Stromal cell of bone marrow (primary cell): ENCODE measurements at regions not wholly inside any gene's neighbourhood (a gene's known extent, or its start where the extent isn't known, plus 50 kb on each side); places are given as distances from the start of the nearest gene placed in this dataset.
"Not testable (repeated sequence)": the region's sequence is repeated elsewhere in the genome, so short reads cannot be mapped to it uniquely, and the experiment has no call there.

Source experiments
- DNase-seq: peaks from one replicate; pipeline ENCODE4 v3.0.0-alpha.2; 2012; ENCODE audit warnings: low read depth

GRCh38 chr20:51125780-51126179 lies 102.9 kb upstream of the KCNG1 start:
- DNase-seq = no peak

GRCh38 chr20:51125105-51125504 lies 102.2 kb upstream of the KCNG1 start:
- no peak for DNase-seq

- not testable (repeated sequence) for DNase-seq
Measured at GRCh38 chr20:51123887-51124286, 101.0 kb upstream of the KCNG1 start.

- DNase-seq = no peak
Measured at GRCh38 chr20:51122931-51123658, 100.2 kb upstream of the KCNG1 start.

GRCh38 chr20:51121901-51122412 lies 99.0 kb upstream of the KCNG1 start:
- DNase-seq = peak; percentile 10

GRCh38 chr20:51121272-51121671 lies 98.4 kb upstream of the KCNG1 start:
- DNase-seq = no peak

GRCh38 chr20:51120868-51121267 lies 98.0 kb upstream of the KCNG1 start:
- no peak for DNase-seq

- no peak for DNase-seq
Measured at GRCh38 chr20:51120438-51120837, 97.5 kb upstream of the KCNG1 start.

- DNase-seq = no peak
Measured at GRCh38 chr20:51119914-51120313, 97.0 kb upstream of the KCNG1 start.

GRCh38 chr20:51118985-51119527 lies 96.1 kb upstream of the KCNG1 start:
- no peak for DNase-seq

GRCh38 chr20:51118216-51118615 lies 95.3 kb upstream of the KCNG1 start:
- DNase-seq = no peak

GRCh38 chr20:51116765-51117686 lies 94.1 kb upstream of the KCNG1 start:
- DNase-seq = no peak

GRCh38 chr20:51111290-51111689 lies 88.4 kb upstream of the KCNG1 start:
- DNase-seq = no peak

GRCh38 chr20:51108638-51109363 lies 85.9 kb upstream of the KCNG1 start:
- no peak for DNase-seq

- no peak for DNase-seq
Measured at GRCh38 chr20:51106011-51106410, 83.1 kb upstream of the KCNG1 start.

- DNase-seq = no peak
Measured at GRCh38 chr20:51104960-51105920, 82.3 kb upstream of the KCNG1 start.

- DNase-seq = no peak
Measured at GRCh38 chr20:51100617-51101016, 77.7 kb upstream of the KCNG1 start.

GRCh38 chr20:51098284-51098810 lies 75.4 kb upstream of the KCNG1 start:
- DNase-seq = no peak

GRCh38 chr20:51097351-51098120 lies 74.6 kb upstream of the KCNG1 start:
- DNase-seq = no peak
